GM13976 (cell line): ENCODE measurements at regions not wholly inside any gene's neighbourhood (a gene's known extent, or its start where the extent isn't known, plus 50 kb on each side); places are given as distances from the start of the nearest gene placed in this dataset.

ENCODE experiments used
- DNase-seq: peaks from one replicate; pipeline ENCODE4 v3.0.0; 2012; ENCODE audit warnings: low spot score
- in situ Hi-C: fragments of 300-500 bp; cut with MboI; formaldehyde crosslinking; loops from one replicate; pipeline ENCODE4 v1.12.0; 2022; ENCODE audit warnings: low sequenced_read_pairs, mixed read lengths, inconsistent platforms; ENCODE audit not compliant: unreplicated experiment
- TF ChIP-seq, protein P1 (sequence below): IDR thresholded peaks from 2 replicates; pipeline ENCODE4 v1.5.1; 2012; ENCODE audit warnings: borderline replicate concordance, mild to moderate bottlenecking; ENCODE audit not compliant: insufficient read depth; ENCODE audit errors: extremely low read depth, missing control alignments, control extremely low read depth

DNA sequence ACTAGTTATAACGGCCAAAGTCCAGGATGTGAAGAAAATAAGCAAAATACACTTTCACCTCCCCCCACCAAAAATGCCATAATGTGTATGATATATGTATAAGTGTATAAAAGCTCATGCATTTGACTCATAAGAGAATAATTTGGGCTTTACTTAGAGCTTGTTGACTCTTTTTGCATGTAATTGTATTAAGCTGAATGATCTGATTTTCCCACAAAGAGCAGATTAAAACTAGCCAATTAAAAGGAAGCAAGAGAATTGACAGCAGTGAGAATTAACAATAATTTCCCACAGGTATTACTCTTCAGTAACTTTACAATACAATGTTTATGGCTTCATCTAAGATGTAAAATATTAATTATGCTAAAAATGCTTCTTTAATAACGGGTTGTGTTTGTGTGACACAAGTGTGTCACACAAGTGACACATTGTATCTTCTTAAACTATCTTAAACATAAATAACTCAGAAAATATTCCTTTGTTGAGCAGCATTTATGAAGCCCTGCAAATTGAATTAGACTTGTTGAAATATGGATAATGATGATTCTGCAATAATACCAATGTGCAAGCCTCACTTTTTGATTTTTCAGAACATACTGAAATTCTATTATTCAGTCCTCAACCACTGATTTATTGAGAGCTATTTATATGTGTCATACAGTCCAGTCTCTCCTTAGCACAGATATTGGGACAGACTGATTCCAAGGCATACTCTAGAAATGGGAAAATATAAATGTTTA is 134.5 kb downstream of the SLIT2 start:
- DNase-seq = no peak
- TF ChIP-seq, protein P1, sequence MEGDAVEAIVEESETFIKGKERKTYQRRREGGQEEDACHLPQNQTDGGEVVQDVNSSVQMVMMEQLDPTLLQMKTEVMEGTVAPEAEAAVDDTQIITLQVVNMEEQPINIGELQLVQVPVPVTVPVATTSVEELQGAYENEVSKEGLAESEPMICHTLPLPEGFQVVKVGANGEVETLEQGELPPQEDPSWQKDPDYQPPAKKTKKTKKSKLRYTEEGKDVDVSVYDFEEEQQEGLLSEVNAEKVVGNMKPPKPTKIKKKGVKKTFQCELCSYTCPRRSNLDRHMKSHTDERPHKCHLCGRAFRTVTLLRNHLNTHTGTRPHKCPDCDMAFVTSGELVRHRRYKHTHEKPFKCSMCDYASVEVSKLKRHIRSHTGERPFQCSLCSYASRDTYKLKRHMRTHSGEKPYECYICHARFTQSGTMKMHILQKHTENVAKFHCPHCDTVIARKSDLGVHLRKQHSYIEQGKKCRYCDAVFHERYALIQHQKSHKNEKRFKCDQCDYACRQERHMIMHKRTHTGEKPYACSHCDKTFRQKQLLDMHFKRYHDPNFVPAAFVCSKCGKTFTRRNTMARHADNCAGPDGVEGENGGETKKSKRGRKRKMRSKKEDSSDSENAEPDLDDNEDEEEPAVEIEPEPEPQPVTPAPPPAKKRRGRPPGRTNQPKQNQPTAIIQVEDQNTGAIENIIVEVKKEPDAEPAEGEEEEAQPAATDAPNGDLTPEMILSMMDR = no peak
- in situ Hi-C loops = no loop called here

GRCh38 chr4:20386906-20387305 is 135.2 kb downstream of the SLIT2 start:
- no peak for DNase-seq
- in situ Hi-C loops = no loop called here
- TF ChIP-seq, protein P1 = no peak

DNA sequence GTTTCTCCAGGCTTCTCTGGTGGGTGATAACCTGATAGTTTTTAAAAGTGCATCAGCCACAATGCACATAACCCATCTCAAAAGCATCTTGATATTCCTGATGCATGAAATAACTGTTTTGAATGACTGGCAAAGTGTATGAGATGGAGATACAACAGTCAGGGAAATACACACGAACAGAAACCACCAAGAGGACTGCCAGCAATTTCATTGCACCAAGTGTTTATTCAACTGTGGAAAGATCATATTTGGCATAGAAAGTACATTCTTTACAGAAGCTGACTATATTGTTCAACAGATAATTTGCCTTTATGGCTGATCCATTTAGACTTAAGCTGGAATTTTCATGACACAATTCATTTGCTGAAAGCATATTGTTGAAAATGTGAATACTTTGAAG is 139.5 kb downstream of the SLIT2 start:
- no peak for DNase-seq
- in situ Hi-C loops = no loop called here

DNA sequence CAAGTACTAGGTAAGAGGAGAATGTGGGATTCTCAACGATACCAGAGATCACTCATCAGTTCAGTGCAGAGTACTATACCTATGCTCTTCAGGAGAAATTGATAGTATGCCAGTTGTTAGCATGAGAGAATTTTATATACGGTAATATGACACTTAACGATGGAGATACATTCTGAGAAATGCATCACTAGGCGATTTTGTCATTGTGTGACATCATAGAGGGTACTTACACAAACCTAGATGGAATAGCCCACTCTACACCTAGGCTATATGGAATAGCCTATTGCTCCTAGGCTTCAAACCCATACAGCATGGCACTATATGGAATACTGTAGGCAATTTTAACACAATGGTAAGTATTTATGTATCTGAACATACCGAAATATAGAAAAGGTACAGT is 140.2 kb downstream of the SLIT2 start:
- TF ChIP-seq, protein P1 = no peak
- no peak for DNase-seq
- in situ Hi-C loops = no loop called here

More for the DNA sequence above, 139.5 kb downstream of the SLIT2 start:
- TF ChIP-seq, protein P1 = no peak

DNA sequence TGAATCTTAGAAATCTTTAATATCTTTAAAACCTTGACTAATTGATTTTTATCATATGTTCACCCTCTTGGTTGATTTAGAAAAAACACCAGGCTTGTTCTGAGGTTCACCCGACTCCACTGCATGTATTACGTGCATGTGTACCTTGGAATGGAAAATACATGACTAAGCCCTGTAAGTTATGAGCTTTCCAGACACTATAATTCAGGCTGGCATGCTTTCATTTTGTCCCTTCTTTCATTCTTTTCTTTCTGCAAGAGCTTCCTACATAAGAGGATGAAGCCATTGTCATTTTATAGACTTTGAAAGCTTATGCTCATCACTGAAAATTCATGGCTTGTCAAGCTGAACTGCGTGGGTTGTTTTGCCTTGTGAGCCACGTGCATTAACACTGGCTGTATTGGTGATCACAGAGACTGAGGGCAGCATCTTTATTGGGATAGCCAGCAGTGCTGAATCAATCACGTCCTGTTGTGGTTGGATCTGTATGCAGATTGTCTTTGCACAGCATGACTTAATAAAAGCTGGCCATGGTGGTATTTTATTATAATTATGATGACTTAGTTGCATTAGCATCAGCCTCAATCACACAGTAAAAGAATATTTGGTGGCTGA is 141.9 kb downstream of the SLIT2 start:
- TF ChIP-seq, protein P1 = no peak
- in situ Hi-C loops = no loop called here
- DNase-seq = no peak

- in situ Hi-C loops = no loop called here
- no peak for DNase-seq
- TF ChIP-seq, protein P1 = no peak
Observed at GRCh38 chr4:20394512-20394911, 142.8 kb downstream of the SLIT2 start.
